Limb (tissue), 2 donors: ENCODE measurements at regions not wholly inside any gene's neighbourhood (a gene's known extent, or its start where the extent isn't known, plus 50 kb on each side); places are given as distances from the start of the nearest gene placed in this dataset.
A peak's percentile ranks its signal among the peaks of the same experiment; 100 is the strongest.
"Not testable (repeated sequence)": the region's sequence is repeated elsewhere in the genome, so short reads cannot be mapped to it uniquely, and the experiment has no call there.

Experiments
- DNase-seq, 2 donors: peaks; one replicate each; pipeline ENCODE4 v3.0.0-alpha.2; 2016; ENCODE audit errors: extremely low spot score in 2 of 2

DNA sequence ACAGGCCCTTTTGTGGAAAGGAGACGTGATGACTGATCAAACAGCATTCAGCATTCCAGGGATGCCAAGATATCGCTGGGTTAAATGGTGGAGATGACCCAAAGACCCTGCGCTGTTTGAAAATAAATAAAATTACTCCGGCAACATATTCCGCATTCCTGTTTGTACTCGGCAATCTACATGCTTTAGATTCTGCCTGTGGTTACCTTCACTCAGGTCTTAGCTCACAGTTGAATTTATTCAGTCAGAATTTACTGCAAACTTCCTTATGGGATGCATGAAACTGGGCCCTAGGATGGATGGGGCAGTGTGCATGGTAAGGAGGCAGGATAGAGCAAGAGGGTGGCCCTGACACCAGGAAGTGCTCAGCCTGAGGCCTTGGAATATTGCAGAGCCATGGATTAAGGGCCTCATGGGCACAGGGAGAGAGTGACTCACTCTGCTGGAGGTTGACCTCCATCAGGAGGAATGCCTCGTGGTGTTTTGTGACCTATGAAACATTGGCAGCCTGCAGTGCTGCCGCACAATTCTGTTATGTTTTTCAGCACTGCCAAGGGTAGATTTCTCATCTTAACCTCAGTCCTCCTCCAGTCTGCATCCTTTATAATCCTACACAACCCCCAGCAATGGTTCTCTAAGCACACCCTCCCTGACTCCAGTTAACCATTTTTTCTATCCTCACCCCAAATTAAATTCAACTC, 321.4 kb downstream of the IRS1 start:
- no peak for DNase-seq

DNA sequence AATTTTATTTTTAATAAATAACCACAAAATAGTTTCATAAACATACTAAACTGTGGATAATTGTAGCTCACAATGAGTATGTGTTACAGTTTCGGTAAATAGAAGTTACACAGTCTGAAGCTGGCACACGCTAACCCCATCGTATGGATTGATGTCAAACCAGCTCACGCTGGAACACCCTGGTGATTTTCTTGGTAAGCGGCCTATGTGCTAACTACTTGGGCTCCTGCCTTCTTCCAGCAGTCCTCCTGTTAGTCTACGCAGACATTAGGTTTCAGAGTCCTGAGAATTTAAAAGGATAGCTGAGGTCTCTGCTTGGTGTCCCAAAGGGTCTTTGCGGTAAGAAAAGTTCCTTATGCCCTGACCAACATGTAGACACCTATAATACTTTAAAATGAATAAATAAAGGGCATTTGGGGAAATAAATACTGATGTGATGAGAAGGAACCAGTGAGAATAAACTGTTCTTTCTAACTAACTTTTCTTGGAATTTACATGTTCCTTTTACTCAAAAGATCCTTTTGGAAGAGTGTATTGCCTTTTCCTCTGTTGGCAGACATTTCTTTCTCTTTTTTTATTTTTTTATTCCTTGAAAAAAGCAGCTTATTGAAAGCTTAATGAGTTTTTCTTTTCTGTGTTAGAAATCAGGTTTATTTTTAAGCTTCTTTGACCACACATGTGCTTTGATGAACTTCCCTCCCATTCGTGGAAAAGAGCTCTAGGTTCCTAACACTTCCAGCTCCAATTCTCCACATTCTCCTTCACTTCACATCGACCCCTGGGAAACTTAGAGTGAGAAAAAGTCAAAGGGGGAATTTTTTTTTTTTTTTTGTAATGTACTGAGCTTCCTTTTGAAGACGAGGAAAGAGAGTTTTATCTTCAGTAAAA, 322.2 kb downstream of the IRS1 start:
- DNase-seq = peak in 1 of 2 donors; percentile 37

DNA sequence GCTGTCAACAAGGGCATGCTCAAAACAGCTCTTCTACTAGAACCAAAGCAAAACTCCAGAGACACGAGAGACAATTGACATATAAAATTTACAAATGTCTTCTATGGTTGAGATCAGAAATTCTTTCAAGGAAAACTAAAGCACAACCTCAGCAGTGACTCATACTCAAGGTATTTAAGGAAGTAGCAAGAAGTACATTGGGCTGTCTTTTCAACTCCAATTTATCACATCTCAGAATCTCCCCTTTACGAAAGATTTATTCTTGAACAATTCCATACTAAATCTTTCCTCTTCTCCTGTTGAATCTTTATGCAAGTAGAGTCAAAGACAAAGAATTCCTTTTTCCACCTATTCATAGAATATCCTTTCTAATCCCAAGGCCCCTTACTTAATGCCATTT, 324.0 kb downstream of the IRS1 start:
- no peak for DNase-seq

DNA sequence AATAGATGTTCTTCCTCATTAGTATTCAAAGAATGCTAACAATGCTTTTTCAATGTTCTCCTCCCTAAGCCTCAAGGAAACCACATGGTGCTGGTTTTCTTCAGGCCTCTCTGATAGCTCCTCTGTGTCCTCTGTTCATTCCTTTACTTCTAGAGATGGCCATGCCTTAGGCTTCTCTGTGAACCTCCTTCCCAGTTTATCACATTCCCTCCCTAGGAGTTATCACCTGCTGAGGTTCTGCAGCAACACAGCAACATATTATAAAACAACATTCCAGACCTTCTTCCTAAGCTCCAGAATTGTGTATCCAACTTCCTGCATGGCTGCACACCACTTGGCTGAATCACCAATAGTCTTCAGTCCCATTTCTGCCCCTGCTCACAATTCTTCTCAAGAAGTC, 325.5 kb downstream of the IRS1 start:
- no peak for DNase-seq

DNA sequence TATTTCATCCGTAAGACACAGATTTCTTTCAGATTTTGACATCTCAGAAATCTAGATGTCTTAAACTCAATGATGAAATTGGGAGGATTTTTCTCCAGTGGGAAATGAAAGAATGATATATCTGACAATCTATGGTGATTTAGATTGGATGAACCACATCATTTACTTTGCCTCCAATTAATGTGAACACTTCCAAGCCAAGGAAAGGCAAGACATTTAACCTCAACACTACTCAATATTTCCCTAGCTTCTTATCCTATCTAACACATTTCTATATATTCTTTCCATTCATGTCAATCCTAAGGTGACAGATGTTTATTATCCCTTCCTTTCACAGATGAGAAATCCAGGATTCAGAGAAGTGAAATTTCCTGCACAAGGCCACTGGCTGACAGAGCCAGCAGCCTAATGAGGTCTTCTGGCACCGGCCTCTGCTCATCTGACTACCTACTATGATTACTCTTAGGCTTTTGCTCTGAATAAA, 327.6 kb downstream of the IRS1 start:
- no peak for DNase-seq

DNA sequence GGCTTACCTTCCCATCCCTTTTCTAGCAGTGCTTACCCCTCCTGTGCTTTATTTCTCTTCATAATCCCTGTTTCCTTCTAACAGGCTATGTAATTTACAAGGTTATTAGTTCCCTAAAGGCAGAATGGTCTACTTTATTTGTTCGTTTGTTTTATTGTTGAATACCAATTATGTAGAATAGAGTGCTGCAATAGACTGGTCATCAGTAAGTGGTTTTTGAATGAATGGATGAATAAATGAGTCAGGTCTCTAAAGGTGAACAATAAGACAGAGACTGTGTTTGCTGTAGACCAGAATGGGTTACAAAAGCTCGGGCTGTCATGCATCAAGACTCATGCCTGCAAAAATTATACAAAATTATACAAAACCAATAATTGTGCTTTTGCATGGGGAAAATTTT, 332.0 kb downstream of the IRS1 start:
- DNase-seq = no peak

DNA sequence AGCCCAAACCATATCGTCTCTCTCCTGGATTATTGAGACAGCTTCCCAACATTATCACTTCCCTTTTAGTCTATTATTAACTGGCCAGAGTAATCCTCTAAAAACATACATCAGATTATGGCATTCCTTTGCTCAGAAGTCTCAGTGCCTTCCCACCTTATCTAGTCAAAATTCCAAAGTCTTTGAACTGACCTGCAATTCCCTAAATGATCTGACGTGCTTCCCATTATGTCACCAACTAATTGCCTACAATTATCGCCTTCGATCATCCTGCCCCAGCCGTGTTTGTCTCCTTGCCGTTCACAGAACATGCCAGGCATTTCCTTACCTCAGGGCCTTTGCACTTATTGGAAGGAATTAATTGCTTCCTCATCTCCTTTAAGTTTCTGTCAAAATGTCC, 332.4 kb downstream of the IRS1 start:
- DNase-seq = no peak

DNA sequence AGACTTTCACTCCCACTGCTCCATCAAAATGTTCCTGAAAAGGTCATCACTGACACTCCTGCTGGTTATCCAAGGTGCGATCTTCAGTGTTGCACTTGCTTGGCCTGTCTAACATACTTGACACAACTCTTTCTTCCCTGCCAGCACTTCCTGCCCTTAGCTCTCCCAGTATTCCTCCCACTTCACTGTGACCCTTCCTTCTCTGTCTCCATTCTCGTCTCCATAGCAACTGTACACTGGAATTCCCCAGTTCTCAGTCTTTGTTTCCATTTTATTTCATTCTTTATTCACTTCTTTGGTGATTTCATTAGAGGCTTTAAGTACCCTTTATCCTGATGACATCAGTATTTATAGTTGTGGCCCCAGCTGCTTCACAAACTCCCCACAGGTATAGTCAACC, 333.0 kb downstream of the IRS1 start:
- no peak for DNase-seq

DNA sequence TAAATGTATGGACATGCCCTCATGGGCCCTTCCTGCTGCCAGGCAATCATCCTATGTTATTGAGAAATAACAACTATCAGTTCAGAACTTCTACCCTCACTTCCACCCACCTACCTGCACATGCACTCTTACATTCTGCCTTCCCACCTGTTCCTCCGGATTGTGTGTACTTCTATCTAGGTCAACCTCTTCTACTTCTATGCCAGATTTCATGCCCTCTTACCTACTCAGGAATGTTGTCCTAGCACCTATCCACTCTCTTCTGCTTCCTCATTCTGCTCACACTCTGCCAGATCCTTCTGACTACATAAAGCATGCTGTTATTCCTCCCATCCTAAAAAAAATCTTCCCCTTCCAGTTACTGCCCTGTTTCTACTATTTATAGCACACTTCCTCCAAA, 333.5 kb downstream of the IRS1 start:
- no peak for DNase-seq

DNA sequence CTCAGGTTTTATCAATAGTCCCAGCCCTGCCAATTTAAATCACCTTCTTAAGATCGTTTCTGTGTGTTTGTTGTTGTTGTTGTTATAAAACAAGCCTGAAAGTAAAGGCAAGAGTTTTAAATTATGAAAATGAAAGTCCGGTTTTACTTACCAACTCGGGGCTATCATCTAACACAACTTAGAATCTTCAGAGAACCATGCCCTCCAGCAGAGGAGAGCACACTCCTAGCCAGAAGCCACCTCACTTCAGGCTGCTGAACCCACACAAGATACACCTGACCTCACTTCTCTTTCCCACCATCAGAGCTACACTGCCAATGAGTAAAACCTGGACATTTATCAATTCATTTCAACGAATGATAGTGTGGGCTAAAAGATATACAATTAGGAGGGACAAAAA, 335.2 kb downstream of the IRS1 start:
- no peak for DNase-seq

DNA sequence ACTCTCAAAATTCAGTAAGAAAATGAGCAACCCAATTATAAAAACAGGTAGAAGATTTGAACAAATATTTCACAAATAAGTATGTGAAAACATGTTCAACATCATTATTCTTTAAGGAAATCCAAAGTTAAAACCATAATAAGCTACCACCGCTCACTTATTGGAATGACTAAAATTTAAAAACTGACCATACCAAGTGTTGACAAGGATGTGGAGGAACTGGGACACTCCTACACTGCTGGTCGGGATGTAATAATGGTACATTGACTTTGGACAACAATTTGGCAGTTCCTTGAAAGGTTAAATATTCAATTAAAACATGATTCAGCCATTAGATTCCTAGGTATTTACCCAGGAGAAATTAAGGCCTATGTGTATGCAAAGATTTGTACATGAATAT, 336.5 kb downstream of the IRS1 start:
- DNase-seq = no peak

DNA sequence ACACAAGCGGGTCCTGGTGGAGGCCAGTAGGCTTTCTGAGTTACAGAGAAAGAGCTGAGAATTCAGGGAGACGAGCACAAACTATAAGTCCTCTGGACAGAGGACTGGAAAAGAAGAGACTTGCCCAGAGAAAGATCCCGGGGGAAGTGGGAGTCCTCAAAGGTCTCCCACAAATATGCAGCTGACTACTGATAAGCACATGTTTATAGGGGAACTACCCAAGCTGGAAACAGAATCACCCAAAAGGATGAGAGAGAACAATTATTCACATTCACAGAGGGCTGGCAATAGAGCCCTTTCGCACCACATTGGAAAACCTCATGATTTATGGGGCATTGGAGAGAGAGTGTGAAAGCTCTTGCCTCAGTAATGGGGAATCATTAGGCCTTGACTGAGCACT, 337.6 kb downstream of the IRS1 start:
- no peak for DNase-seq

DNA sequence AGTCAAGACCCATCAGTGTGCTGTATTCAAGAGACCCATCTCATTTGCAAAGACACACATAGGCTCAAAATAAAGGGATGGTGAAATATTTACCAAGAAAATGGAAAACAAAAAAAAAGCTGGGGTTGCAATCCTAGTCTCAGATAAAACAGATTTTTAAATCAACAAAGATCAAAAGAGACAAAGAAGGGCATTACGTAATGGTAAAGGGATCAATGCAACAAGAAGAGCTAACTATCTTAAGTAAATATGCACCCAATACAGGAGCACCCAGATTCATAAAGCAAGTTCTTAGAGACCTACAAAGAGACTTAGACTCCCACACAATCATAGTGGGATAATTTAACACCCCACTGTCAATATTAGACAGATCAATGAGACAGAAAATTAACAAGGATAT, 343.5 kb downstream of the IRS1 start:
- DNase-seq = not testable (repeated sequence)

DNA sequence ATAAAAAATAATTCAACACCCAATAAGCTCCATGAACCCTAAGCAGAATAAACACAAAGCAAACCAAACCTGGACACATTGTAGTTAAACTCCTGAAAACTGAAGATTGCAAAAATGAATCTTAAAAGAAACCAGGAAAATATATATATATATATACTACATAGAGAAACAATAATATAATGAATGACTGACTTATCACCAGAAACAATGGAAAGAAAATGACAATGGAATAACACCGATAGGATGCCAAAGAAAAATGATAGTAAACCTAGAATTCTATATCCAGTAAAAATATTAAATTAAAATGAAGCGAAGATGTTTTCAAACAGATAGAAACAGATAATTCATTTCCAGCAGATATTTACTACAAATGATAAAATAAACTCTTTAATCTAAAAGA, 346.9 kb downstream of the IRS1 start:
- no peak for DNase-seq

DNA sequence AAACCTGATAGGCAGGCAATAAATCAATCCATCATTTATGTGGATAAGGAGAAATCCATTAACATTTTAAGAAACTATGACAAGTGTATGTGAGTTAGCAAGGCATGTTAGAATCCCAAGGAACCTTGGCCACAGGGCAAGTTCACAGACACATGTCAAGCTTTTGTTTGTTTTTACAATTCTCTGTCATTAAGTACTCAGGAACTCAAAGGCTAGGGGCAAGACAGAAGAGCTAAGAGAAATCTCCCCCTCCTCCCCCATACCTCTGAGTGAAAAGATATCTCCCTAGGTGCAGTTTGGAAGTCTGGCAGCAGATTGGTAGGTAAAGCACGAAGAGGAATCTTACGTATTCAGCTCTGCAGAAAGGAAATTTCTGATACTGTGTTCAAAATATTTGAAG, 348.1 kb downstream of the IRS1 start:
- DNase-seq = no peak

DNA sequence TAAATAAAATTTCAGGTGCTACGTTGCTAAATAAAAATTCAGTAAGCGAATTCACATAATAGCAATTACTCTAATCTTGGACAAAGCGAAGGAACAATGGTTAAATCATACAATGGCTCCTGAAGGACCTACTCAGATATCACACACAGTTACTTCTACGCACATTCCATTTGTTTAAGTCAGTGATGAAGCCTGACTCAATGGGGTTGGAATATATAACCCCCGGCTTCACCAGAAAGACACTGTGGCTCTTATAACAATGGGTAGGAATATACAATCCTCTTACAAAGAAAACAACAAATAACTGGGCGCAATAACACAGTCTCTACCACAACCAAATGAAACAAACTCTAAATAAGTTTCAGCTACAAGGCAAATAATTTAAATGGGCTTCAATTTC, 349.5 kb downstream of the IRS1 start:
- no peak for DNase-seq

DNA sequence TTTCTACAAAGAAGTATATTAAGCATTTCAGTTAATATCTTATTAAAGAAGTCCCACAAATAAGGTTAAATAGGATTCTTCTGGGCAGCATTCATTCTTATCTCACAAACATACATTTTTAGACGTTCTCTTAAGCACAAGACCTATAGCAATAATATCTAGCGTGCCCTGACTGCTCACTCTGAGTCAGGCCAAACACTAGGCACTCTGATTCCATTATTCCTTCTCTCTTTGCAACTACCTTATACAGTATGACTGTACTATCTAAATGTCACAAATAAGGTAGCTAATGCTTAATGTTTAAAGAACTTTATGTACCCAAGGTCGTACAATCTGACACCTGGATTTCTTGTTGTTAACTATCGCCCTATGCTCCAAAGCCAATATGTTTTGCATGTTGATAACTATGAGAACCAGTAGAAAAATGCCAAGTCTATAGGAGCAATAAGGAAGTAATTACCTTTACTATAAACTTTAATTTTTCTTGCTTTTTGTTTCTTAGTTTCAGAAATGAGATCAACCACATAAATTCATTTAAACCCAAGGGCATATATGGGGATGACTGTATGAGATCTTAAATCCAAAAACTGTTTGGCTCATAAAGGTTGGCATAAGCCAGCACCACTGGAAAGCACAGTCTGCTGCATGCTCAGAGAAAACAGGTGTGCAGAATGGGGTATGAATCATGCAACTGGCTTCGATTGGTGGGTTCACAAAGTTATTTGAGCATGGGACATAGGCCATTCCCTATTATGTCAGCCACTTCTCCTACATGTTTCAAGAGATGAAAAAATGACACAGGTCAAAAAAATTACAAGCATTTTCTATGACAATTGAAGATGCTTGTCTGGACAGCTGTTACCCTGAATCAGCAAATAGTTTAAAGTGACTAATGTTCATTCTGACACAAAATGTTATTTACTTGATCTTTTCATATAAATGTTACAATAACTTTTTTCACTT, 352.0 kb downstream of the IRS1 start:
- DNase-seq = no peak

DNA sequence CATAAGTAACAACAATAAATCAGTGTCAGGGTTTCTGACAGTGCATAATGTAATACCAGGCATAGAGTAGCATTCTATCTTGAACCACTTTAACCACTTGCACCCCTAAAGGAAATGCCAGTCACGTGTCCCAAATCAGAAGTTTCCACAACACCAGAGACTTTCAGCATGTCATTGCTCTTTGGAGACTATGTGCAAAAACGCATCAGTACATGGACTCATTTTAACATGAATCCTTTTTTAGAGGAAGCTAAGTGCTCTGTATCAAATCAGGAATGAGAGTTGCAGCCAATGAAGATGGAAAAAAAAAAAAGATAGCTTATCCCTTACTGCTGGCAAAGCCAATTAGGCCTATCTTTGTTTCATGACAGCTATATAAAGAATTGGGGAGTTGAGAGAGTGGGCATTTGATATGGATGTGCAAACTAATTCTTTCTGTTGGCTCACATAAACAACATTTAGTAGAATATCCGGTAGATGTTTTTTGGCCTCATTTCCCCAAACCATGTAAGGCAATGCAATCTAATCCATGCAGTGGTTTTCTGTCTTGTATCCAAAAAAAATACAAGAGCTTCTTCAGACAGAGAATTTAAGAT, 353.1 kb downstream of the IRS1 start:
- DNase-seq = peak in 1 of 2 donors; percentile 74

DNA sequence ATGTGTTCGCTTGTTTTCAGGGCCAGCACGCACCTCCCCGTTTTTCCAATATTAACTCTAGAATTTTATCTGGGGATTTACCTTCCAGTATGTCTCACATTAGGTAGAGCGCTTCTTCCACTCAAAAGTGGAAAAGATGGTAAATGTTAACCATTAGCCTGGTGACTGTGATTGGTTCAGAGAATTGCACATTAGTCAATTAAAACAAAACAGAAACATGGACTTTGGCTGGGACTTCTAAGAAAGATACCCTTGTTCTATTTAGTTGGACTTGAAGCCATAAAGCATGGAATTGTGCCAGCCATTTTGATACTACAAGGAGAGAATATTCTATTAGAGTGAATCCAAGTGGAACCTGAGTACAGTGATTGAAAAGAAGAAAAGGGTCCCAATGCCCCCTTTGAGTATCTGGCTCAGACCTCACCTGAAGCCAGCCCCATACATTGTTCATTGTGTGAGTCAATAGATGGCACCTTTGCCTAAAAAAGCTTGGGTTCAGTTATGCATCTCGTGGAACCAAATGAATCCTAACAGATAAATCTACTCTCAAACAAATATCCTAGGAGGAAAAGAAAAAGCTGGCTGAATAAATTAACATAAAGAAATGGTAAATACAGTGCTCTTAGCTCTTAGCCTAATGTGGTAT, 354.3 kb downstream of the IRS1 start:
- no peak for DNase-seq

DNA sequence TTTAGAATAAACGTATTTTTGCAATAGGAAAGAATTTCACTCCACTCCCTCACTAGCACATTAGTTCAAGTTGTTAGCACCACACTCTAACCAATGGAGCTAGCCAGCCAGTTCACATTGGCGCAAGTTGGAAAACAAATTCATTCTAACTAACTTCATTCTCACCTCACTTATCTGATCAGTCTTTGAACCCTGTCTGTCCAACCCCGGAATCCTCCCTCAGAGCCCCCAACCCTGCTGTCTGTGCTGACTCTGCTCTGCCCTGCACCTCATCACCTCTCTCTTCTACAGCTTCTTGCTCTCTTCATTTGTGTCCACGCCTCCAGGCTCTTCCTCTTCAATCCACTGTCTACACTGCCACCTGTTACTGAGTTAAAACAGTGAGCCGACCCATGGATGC, 356.5 kb downstream of the IRS1 start:
- DNase-seq = no peak
